Mesenchymal stem cell (in vitro differentiated cells and primary cell): ENCODE measurements at regions not wholly inside any gene's neighbourhood (a gene's known extent, or its start where the extent isn't known, plus 50 kb on each side); places are given as distances from the start of the nearest gene placed in this dataset.

ENCODE experiments used
- DNase-seq: peaks from one replicate; pipeline ENCODE4 v3.0.0-alpha.2; 2013
- H2AFZ ChIP-seq: one replicate; pipeline ENCODE4 v1.6.1; 2013; ENCODE audit warnings: low read depth, mild to moderate bottlenecking, control low read depth, inconsistent platforms, low read length, moderate library complexity
- H2AK5ac ChIP-seq: 2 replicates; pipeline ENCODE4 v1.6.1; 2013; ENCODE audit warnings: low read length, moderate library complexity, mild to moderate bottlenecking, inconsistent platforms; ENCODE audit not compliant: severe bottlenecking
- H2BK120ac ChIP-seq: one replicate; pipeline ENCODE4 v1.6.1; 2013; ENCODE audit warnings: low read depth, mild to moderate bottlenecking, inconsistent platforms, low read length, moderate library complexity
- H2BK12ac ChIP-seq, 2 experiments: one replicate each; pipeline ENCODE4 v1.6.1; 2013; ENCODE audit warnings: inconsistent platforms in 2 of 2, low read length in 2 of 2, mild to moderate bottlenecking in 2 of 2, moderate library complexity in 2 of 2, control low read depth in 1 of 2
- H2BK15ac ChIP-seq: one replicate; pipeline ENCODE4 v1.6.1; 2013; ENCODE audit warnings: mild to moderate bottlenecking, low read depth, inconsistent platforms; ENCODE audit not compliant: poor library complexity, severe bottlenecking
- H2BK5ac ChIP-seq: 2 replicates; pipeline ENCODE4 v1.6.1; 2013; ENCODE audit warnings: low read depth, mild to moderate bottlenecking, low read length, control low read depth, inconsistent platforms; ENCODE audit not compliant: poor library complexity, severe bottlenecking
- H3K14ac ChIP-seq, 2 experiments: one replicate each; pipeline ENCODE4 v1.6.1; 2013; ENCODE audit warnings: inconsistent platforms in 2 of 2, low read length in 2 of 2, control low read depth in 1 of 2, mild to moderate bottlenecking in 1 of 2, moderate library complexity in 1 of 2
- H3K18ac ChIP-seq, 2 experiments: one replicate each; pipeline ENCODE4 v1.6.1; 2013; ENCODE audit warnings: inconsistent platforms in 2 of 2, low read length in 2 of 2, control low read depth in 1 of 2, low read depth in 1 of 2, mild to moderate bottlenecking in 1 of 2
- H3K23ac ChIP-seq, 2 experiments: one replicate each; pipeline ENCODE4 v1.6.1; 2013; ENCODE audit warnings: inconsistent platforms in 2 of 2, low read length in 2 of 2, mild to moderate bottlenecking in 2 of 2, moderate library complexity in 2 of 2, control low read depth in 1 of 2
- H3K27ac ChIP-seq: 2 replicates; pipeline ENCODE4 v1.5.1; 2013; ENCODE audit warnings: mild to moderate bottlenecking, moderate library complexity, low read length, control low read depth, inconsistent platforms; ENCODE audit not compliant: poor library complexity, severe bottlenecking
- H3K27me3 ChIP-seq, 2 experiments: 2 replicates each; pipeline versions ENCODE4 v1.6.1 to v1.7.0; 2013; ENCODE audit warnings: low read length in 2 of 2, mild to moderate bottlenecking in 2 of 2, moderate library complexity in 2 of 2, control low read depth in 1 of 2, inconsistent platforms in 1 of 2; ENCODE audit not compliant: control insufficient read depth in 1 of 2, insufficient read depth in 1 of 2
- H3K36me3 ChIP-seq, 2 experiments: 2 replicates each; pipeline versions ENCODE4 v1.6.1 to v1.7.0; 2013; ENCODE audit warnings: low read length in 2 of 2, control low read depth in 1 of 2, inconsistent platforms in 1 of 2, low read depth in 1 of 2, mild to moderate bottlenecking in 1 of 2; ENCODE audit not compliant: insufficient read depth in 2 of 2, control insufficient read depth in 1 of 2
- H3K4ac ChIP-seq, 2 experiments: one replicate each; pipeline ENCODE4 v1.6.1; 2013; ENCODE audit warnings: inconsistent platforms in 2 of 2, low read length in 2 of 2, mild to moderate bottlenecking in 2 of 2, moderate library complexity in 2 of 2, control low read depth in 1 of 2, low read depth in 1 of 2
- H3K4me1 ChIP-seq: 2 replicates; pipeline ENCODE4 v1.6.1; 2013; ENCODE audit warnings: low read depth, low read length, control low read depth; ENCODE audit not compliant: control insufficient read depth, insufficient read depth
- H3K4me2 ChIP-seq: 2 replicates; pipeline ENCODE4 v1.6.1; 2013; ENCODE audit warnings: low read length, mild to moderate bottlenecking, inconsistent platforms; ENCODE audit not compliant: poor library complexity, severe bottlenecking
- H3K4me3 ChIP-seq, 2 experiments: 2 replicates each; pipeline versions ENCODE4 v1.5.1 to v1.7.0; 2013; ENCODE audit warnings: low read length in 2 of 2, mild to moderate bottlenecking in 2 of 2, control low read depth in 1 of 2, low read depth in 1 of 2; ENCODE audit not compliant: insufficient read depth in 1 of 2
- H3K79me1 ChIP-seq: replicated peaks from 2 replicates; pipeline ENCODE4 v1.6.1; 2013; ENCODE audit warnings: mild to moderate bottlenecking, control low read depth, low read length, inconsistent platforms; ENCODE audit not compliant: poor library complexity, severe bottlenecking
- H3K9ac ChIP-seq: 2 replicates; pipeline ENCODE4 v1.7.0; 2013; ENCODE audit warnings: mild to moderate bottlenecking, low read length, moderate library complexity
- H3K9me3 ChIP-seq: 2 replicates; pipeline ENCODE4 v1.7.0; 2013; ENCODE audit warnings: mild to moderate bottlenecking, low read length; ENCODE audit not compliant: control insufficient read depth
- H4K8ac ChIP-seq: one replicate; pipeline ENCODE4 v1.6.1; 2013; ENCODE audit warnings: inconsistent platforms, mild to moderate bottlenecking, low read length, moderate library complexity
- H4K91ac ChIP-seq: one replicate; pipeline ENCODE4 v1.6.1; 2013; ENCODE audit warnings: mild to moderate bottlenecking, low read length, inconsistent platforms
- WGBS: methylation state at CpG from one replicate; pipeline ENCODE4 v1.1.7; 2013; ENCODE audit warnings: mixed read lengths; 5-methylcytosine and 5-hydroxymethylcytosine counted together

- Histone ChIP-seq H2BK5ac (no peak overlapping the region), H3K4ac (peak overlapping the region in 1 of 2 experiments; percentile 46), H3K4me3 (no peak overlapping the region), H3K9me3 (no peaks in the 10 kb centered on the region), H2AFZ (no peak overlapping the region), H4K8ac (no peak overlapping the region), H4K91ac (no peak overlapping the region), H3K27me3 (no peaks in the 10 kb centered on the region), H3K4me1 (peaks cover 5% of the 10 kb centered on the region), H3K9ac (no peak overlapping the region), H3K18ac (peak overlapping the region in 1 of 2 experiments; percentile 4), H2BK120ac (no peak overlapping the region), H3K14ac (no peak overlapping the region), H2AK5ac (no peak overlapping the region), H3K27ac (no peak overlapping the region), H3K4me2 (no peak overlapping the region), H3K79me1 (no peaks in the 10 kb centered on the region), H2BK12ac (peak overlapping the region; percentile 37 to 49), H3K36me3 (no peaks in the 10 kb centered on the region), H3K23ac (no peak overlapping the region), H2BK15ac (no peak overlapping the region)
- 91% methylated on average over 1 of the region's 1 CpG for WGBS
- DNase-seq = no peak
Observed at GRCh38 chr21:35215870-35216269, 166.8 kb upstream of the RUNX1 start.

- WGBS = 36% methylated on average over 3 of the region's 3 CpGs
- H2BK15ac ChIP-seq = no peak overlapping the region
- no peak overlapping the region for H3K4me3 ChIP-seq
Observed at GRCh38 chr21:35212393-35213127, 163.5 kb upstream of the RUNX1 start.

GRCh38 chr21:35211782-35212181 lies 162.7 kb upstream of the RUNX1 start:
- H4K91ac ChIP-seq = no peak overlapping the region
- no peak overlapping the region for H3K4ac ChIP-seq
- no peaks in the 10 kb centered on the region for H3K9me3 ChIP-seq
- no peaks in the 10 kb centered on the region for H3K79me1 ChIP-seq
- H4K8ac ChIP-seq = no peak overlapping the region
- no peak overlapping the region for H3K4me3 ChIP-seq
- H2BK15ac ChIP-seq = no peak overlapping the region
- H3K36me3 ChIP-seq = no peaks in the 10 kb centered on the region
- H3K4me2 ChIP-seq = no peak overlapping the region
- no peak overlapping the region for H2BK120ac ChIP-seq
- H2AFZ ChIP-seq = no peak overlapping the region
- no peaks in the 10 kb centered on the region for H3K27me3 ChIP-seq
- H3K4me1 ChIP-seq = peaks cover 5% of the 10 kb centered on the region
- no peak overlapping the region for H2BK5ac ChIP-seq
- no peak overlapping the region for H3K14ac ChIP-seq
- DNase-seq = no peak
- H2AK5ac ChIP-seq = no peak overlapping the region
- no peak overlapping the region for H3K9ac ChIP-seq
- no peak overlapping the region for H2BK12ac ChIP-seq
- no peak overlapping the region for H3K18ac ChIP-seq
- WGBS = 58% methylated on average over 4 of the region's 6 CpGs
- no peak overlapping the region for H3K23ac ChIP-seq
- H3K27ac ChIP-seq = no peak overlapping the region

More at GRCh38 chr21:35212393-35213127, 163.5 kb upstream of the RUNX1 start:
- Histone ChIP-seq H3K4me2 (no peak overlapping the region), H3K27ac (no peak overlapping the region), H3K79me1 (no peaks in the 10 kb centered on the region), H2BK12ac (peak overlapping the region in 1 of 2 experiments; percentile 78), H3K36me3 (no peaks in the 10 kb centered on the region), H3K9ac (no peak overlapping the region), H2AK5ac (no peak overlapping the region), H4K91ac (no peak overlapping the region), H3K14ac (no peak overlapping the region), H3K4ac (no peak overlapping the region), H3K4me1 (peaks cover 7% of the 10 kb centered on the region), H3K18ac (peak overlapping the region in 1 of 2 experiments; percentile 59), H2BK120ac (no peak overlapping the region), H3K27me3 (no peaks in the 10 kb centered on the region), H4K8ac (no peak overlapping the region), H2BK5ac (no peak overlapping the region), H3K9me3 (no peaks in the 10 kb centered on the region), H3K23ac (no peak overlapping the region), H2AFZ (no peak overlapping the region)
- DNase-seq = peak; percentile 63

- Histone ChIP-seq H3K4me2 (no peak overlapping the region), H3K27ac (no peak overlapping the region), H3K23ac (no peak overlapping the region), H3K14ac (no peak overlapping the region), H2BK12ac (peak overlapping the region in 1 of 2 experiments; percentile 89), H3K9me3 (no peaks in the 10 kb centered on the region), H3K18ac (peak overlapping the region in 1 of 2 experiments; percentile 71), H3K4ac (no peak overlapping the region), H3K4me1 (peaks cover 5% of the 10 kb centered on the region), H3K9ac (no peak overlapping the region), H3K4me3 (no peak overlapping the region), H3K27me3 (no peaks in the 10 kb centered on the region), H2BK15ac (no peak overlapping the region), H2AFZ (no peak overlapping the region), H2AK5ac (no peak overlapping the region), H3K36me3 (no peaks in the 10 kb centered on the region), H2BK5ac (no peak overlapping the region), H4K8ac (no peak overlapping the region), H3K79me1 (no peaks in the 10 kb centered on the region), H2BK120ac (no peak overlapping the region), H4K91ac (no peak overlapping the region)
- no peak for DNase-seq
- 98% methylated on average over 3 of the region's 4 CpGs for WGBS
Observed at GRCh38 chr21:35210093-35210492, 161.0 kb upstream of the RUNX1 start.
